NT2/D1 (cell line): ENCODE measurements at regions not wholly inside any gene's neighbourhood (a gene's known extent, or its start where the extent isn't known, plus 50 kb on each side); places are given as distances from the start of the nearest gene placed in this dataset.

Experiments used
- SUZ12 ChIP-seq: IDR thresholded peaks from 2 replicates; pipeline ENCODE4 v1.6.1; 2011; ENCODE audit not compliant: insufficient read length, insufficient read depth; ENCODE audit errors: extremely low read depth
- YY1 ChIP-seq: IDR thresholded peaks from 2 replicates; pipeline ENCODE4 v1.6.1; 2011; ENCODE audit not compliant: insufficient read length, insufficient read depth
- ZNF274 ChIP-seq: IDR thresholded peaks from 2 replicates; pipeline ENCODE4 v1.6.1; 2011; ENCODE audit warnings: mild to moderate bottlenecking, low read depth, low read length

GRCh38 chr4:156556336-156556735 is 415.3 kb downstream of the PDGFC start:
- TF ChIP-seq ZNF274 = no peak
- no peak for TF ChIP-seq YY1
- no peak for TF ChIP-seq SUZ12
